ENCODE measurements at regions not wholly inside any gene's neighbourhood (a gene's known extent, or its start where the extent isn't known, plus 50 kb on each side); places are given as distances from the start of the nearest gene placed in this dataset.

- BruUV-seq (replicated peaks), result no TSS peak
- Histone ChIP-seq H3K79me2 (ENCODE audit: low read depth) (no peaks in the 10 kb centered on the region), H3K4me1 (replicated peaks; ENCODE audit: insufficient read depth) (no peaks in the 10 kb centered on the region), H2AFZ (no peak overlapping the region), H3K9me2 (ENCODE audit: insufficient read depth) (no peaks in the 10 kb centered on the region), H3F3A (ENCODE audit: insufficient read depth, low read depth) (no peaks in the 10 kb centered on the region), H3K9me3 (ENCODE audit: insufficient read depth, low read depth) (no peaks in the 10 kb centered on the region), H3K36me3 (ENCODE audit: low read depth) (no peaks in the 10 kb centered on the region), H3K4me2 (no peak overlapping the region), H3K27me3 (ENCODE audit: insufficient read depth, low read depth) (no peaks in the 10 kb centered on the region), H3K4me3 (no peak overlapping the region), H4K20me1 (ENCODE audit: insufficient read depth) (no peaks in the 10 kb centered on the region), H3K27ac (no peak overlapping the region)
- DNase-seq, result no peak
- intact Hi-C loops (cut with micrococcal nuclease; ENCODE audit: unreplicated experiment), result no loop called here
- no peak for TF ChIP-seq CTCF (conservative IDR thresholded peaks at IDR 0.05)
- TF ChIP-seq EZH2 (IDR thresholded peaks at IDR 0.05; ENCODE audit: low read depth), result no peak
- ChIA-PET CTCF (interaction anchor here (0.6 kb wide), 1 partner anchor 207 kb away, joined by 5 read pairs; no protein-coding TSS in a partner anchor), POLR2A (ENCODE audit: unreplicated experiment) (no interaction called here)
Observed at GRCh38 chr1:22216210-22216883, 73.5 kb upstream of the WNT4 start.

GRCh38 chr1:22216966-22217365, 74.1 kb upstream of the WNT4 start:
- CTCF ChIA-PET, result no interaction called here
- no peaks in the 10 kb centered on the region for H3K36me3 ChIP-seq (ENCODE audit: low read depth)
- no peak for DNase-seq
- H3K4me2 ChIP-seq, result no peak overlapping the region
- intact Hi-C loops (cut with micrococcal nuclease; ENCODE audit: unreplicated experiment), result no loop called here
- no peaks in the 10 kb centered on the region for H3K79me2 ChIP-seq (ENCODE audit: low read depth)
- H2AFZ ChIP-seq, result no peak overlapping the region
- no peaks in the 10 kb centered on the region for H3K9me2 ChIP-seq (ENCODE audit: insufficient read depth)
- POLR2A ChIA-PET (ENCODE audit: unreplicated experiment), result no interaction called here
- no peak overlapping the region for H3K4me3 ChIP-seq
- no peaks in the 10 kb centered on the region for H3K9me3 ChIP-seq (ENCODE audit: insufficient read depth, low read depth)
- no peaks in the 10 kb centered on the region for H3F3A ChIP-seq (ENCODE audit: insufficient read depth, low read depth)
- H4K20me1 ChIP-seq (ENCODE audit: insufficient read depth), result no peaks in the 10 kb centered on the region
- H3K27ac ChIP-seq, result no peak overlapping the region
- no TSS peak for BruUV-seq (replicated peaks)
- H3K27me3 ChIP-seq (ENCODE audit: insufficient read depth, low read depth), result no peaks in the 10 kb centered on the region
- no peaks in the 10 kb centered on the region for H3K4me1 ChIP-seq (replicated peaks; ENCODE audit: insufficient read depth)
- TF ChIP-seq CTCF (conservative IDR thresholded peaks at IDR 0.05), result no peak
- TF ChIP-seq EZH2 (IDR thresholded peaks at IDR 0.05; ENCODE audit: low read depth), result no peak

- intact Hi-C loops (cut with micrococcal nuclease; ENCODE audit: unreplicated experiment), result no loop called here
Observed at GRCh38 chr1:22217811-22218460, 75.0 kb upstream of the WNT4 start.

More at GRCh38 chr1:22217811-22218460, 75.0 kb upstream of the WNT4 start:
- Histone ChIP-seq H4K20me1 (ENCODE audit: insufficient read depth) (no peaks in the 10 kb centered on the region), H3K9me2 (ENCODE audit: insufficient read depth) (no peaks in the 10 kb centered on the region), H3K4me2 (no peak overlapping the region), H3K4me3 (no peak overlapping the region), H3K27ac (no peak overlapping the region), H3K27me3 (ENCODE audit: insufficient read depth, low read depth) (no peaks in the 10 kb centered on the region), H3K9me3 (ENCODE audit: insufficient read depth, low read depth) (no peaks in the 10 kb centered on the region), H3F3A (ENCODE audit: insufficient read depth, low read depth) (no peaks in the 10 kb centered on the region), H3K79me2 (ENCODE audit: low read depth) (no peaks in the 10 kb centered on the region), H3K4me1 (replicated peaks; ENCODE audit: insufficient read depth) (no peaks in the 10 kb centered on the region), H3K36me3 (ENCODE audit: low read depth) (no peaks in the 10 kb centered on the region), H2AFZ (no peak overlapping the region)
- ChIA-PET CTCF (no interaction called here), POLR2A (ENCODE audit: unreplicated experiment) (no interaction called here)
- DNase-seq, result no peak
- TF ChIP-seq CTCF (conservative IDR thresholded peaks at IDR 0.05) (no peak), EZH2 (IDR thresholded peaks at IDR 0.05; ENCODE audit: low read depth) (no peak)
- BruUV-seq (replicated peaks), result no TSS peak

Data from PC-9 (cell line).